Colonic mucosa (tissue), 4 donors: ENCODE measurements at regions not wholly inside any gene's neighbourhood (a gene's known extent, or its start where the extent isn't known, plus 50 kb on each side); places are given as distances from the start of the nearest gene placed in this dataset.

Source experiments
- DNase-seq: peaks from one replicate; pipeline ENCODE4 v3.0.0-alpha.2; 2020
- H3K27ac ChIP-seq: fragments of 200-600 bp; one replicate; pipeline ENCODE4 v1.8.0; 2021
- H3K27me3 ChIP-seq: fragments of 200-600 bp; one replicate; pipeline ENCODE4 v1.8.0; 2021
- H3K36me3 ChIP-seq: fragments of 200-600 bp; one replicate; pipeline ENCODE4 v1.8.0; 2021
- H3K4me1 ChIP-seq: fragments of 200-600 bp; one replicate; pipeline ENCODE4 v1.8.0; 2021; ENCODE audit warnings: mild to moderate bottlenecking
- H3K4me3 ChIP-seq: fragments of 200-600 bp; one replicate; pipeline ENCODE4 v1.8.0; 2021
- H3K9ac ChIP-seq, 2 donors: one replicate each; pipeline ENCODE4 v1.7.0; 2013; ENCODE audit warnings: control low read depth in 2 of 2, low read depth in 2 of 2, low read length in 2 of 2
- H3K9me3 ChIP-seq: fragments of 200-600 bp; one replicate; pipeline ENCODE4 v1.8.0; 2021
- CTCF ChIP-seq: fragments of 200-600 bp; IDR thresholded peaks from one replicate; pipeline ENCODE4 v1.8.0; 2022; ENCODE audit warnings: antibody characterized with exemption, mild to moderate bottlenecking
- intact Hi-C: fragments of 100-400 bp; cut with DNase I; formaldehyde crosslinking; loops from one replicate; pipeline ENCODE4 v1.14.1; 2022
- donor health status: healthy.
- donor health status: DM: no; HTN: no; CAD: no.
- donor health status: DM: no; HTN: no; CAD: no.

DNA sequence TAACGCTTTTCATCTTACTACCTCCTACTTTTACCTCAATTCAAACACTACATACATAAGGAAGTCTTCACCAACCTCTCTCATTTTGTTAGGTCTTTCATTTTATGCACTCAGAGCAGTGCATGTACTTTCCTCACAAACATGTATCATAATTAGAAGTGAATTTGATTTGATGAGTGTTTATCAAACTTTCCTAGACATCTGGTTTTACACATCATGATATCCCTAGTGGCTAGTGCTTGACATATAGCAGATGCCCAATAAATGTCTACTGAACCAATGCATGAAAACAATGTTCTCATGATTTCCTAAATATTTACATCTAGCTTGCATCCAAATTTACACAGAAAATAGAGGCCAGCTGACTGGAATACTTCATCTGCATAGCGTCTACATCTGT lies 323.4 kb upstream of the KIF2B start:
- no peak for TF ChIP-seq CTCF
- intact Hi-C loops = no loop called here
- H3K27ac ChIP-seq = no peak overlapping the region

DNA sequence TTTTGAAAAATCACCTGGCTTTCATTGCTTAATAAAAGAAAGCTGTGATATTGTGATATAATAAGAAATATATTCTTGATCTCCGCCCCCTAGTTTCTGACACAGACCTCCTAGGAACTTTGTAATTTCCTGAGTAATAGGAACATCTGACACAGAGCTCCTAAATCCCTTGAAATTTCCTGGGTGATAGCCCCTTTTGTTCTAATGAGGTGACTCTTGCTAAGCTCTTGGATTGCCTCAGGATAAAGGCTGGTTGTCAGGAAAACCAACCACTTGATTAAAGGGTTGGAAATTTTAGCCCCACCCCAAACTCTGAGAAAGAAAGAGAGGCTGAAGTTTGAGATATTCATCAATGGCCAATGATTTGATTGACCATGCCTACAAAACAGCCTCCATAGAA lies 326.4 kb upstream of the KIF2B start:
- no peak overlapping the region for H3K9ac ChIP-seq
- no peaks in the 10 kb centered on the region for H3K27me3 ChIP-seq
- H3K9me3 ChIP-seq = no peaks in the 10 kb centered on the region
- TF ChIP-seq CTCF = no peak
- intact Hi-C loops = no loop called here
- H3K4me3 ChIP-seq = no peak overlapping the region
- no peak for DNase-seq
- H3K27ac ChIP-seq = no peak overlapping the region
- no peaks in the 10 kb centered on the region for H3K4me1 ChIP-seq
- no peaks in the 10 kb centered on the region for H3K36me3 ChIP-seq

More for the DNA sequence above, 323.4 kb upstream of the KIF2B start:
- Histone ChIP-seq H3K9ac (no peak overlapping the region), H3K4me3 (no peak overlapping the region), H3K4me1 (no peaks in the 10 kb centered on the region), H3K36me3 (no peaks in the 10 kb centered on the region), H3K27me3 (no peaks in the 10 kb centered on the region), H3K9me3 (no peaks in the 10 kb centered on the region)
- DNase-seq = no peak

- no peak overlapping the region for H3K4me3 ChIP-seq
- no peaks in the 10 kb centered on the region for H3K4me1 ChIP-seq
- H3K27ac ChIP-seq = no peak overlapping the region
- no peaks in the 10 kb centered on the region for H3K36me3 ChIP-seq
- no peak for TF ChIP-seq CTCF
- intact Hi-C loops = no loop called here
- DNase-seq = no peak
- no peaks in the 10 kb centered on the region for H3K27me3 ChIP-seq
- no peaks in the 10 kb centered on the region for H3K9me3 ChIP-seq
- H3K9ac ChIP-seq = no peak overlapping the region
Observed at GRCh38 chr17:53492532-53492931, 330.2 kb upstream of the KIF2B start.

DNA sequence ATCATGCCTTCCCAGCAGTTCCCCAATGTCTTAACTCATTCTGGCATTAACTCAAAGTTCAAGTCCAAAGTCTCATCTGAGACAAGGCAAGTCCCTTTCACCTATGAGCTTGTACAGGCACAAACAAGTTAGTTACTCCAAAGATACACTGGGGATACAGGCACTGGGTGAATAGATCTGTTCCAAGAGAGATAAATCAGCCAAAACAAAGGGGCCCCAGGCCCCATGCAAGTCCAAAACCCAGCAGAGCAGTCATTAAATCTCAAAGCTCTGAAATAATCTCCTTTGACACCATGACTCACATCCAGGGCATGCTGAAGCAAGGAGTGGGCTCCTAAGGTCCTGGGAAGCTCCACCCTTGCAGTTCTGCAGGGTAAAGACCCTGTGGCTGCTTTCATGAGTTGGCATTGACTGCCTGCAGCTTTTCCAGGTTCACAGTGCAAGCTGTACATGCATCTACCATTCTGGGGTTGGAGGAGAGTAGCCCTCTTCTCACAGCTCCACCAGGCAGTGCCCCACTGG lies 332.2 kb upstream of the KIF2B start:
- no peak overlapping the region for H3K4me3 ChIP-seq
- H3K36me3 ChIP-seq = no peaks in the 10 kb centered on the region
- intact Hi-C loops = no loop called here
- no peaks in the 10 kb centered on the region for H3K27me3 ChIP-seq
- H3K9me3 ChIP-seq = no peaks in the 10 kb centered on the region
- H3K9ac ChIP-seq = no peak overlapping the region
- no peak overlapping the region for H3K27ac ChIP-seq
- DNase-seq = no peak
- no peak for TF ChIP-seq CTCF
- H3K4me1 ChIP-seq = no peaks in the 10 kb centered on the region

- TF ChIP-seq CTCF = no peak
- intact Hi-C loops = no loop called here
Observed at GRCh38 chr17:53483704-53484103, 339.0 kb upstream of the KIF2B start.

More at GRCh38 chr17:53483704-53484103, 339.0 kb upstream of the KIF2B start:
- no peak for DNase-seq
- Histone ChIP-seq H3K4me3 (no peak overlapping the region), H3K9me3 (no peaks in the 10 kb centered on the region), H3K27ac (no peak overlapping the region), H3K36me3 (no peaks in the 10 kb centered on the region), H3K4me1 (no peaks in the 10 kb centered on the region), H3K9ac (no peak overlapping the region), H3K27me3 (no peaks in the 10 kb centered on the region)
